ENCODE measurements at regions not wholly inside any gene's neighbourhood (a gene's known extent, or its start where the extent isn't known, plus 50 kb on each side); places are given as distances from the start of the nearest gene placed in this dataset.

DNA sequence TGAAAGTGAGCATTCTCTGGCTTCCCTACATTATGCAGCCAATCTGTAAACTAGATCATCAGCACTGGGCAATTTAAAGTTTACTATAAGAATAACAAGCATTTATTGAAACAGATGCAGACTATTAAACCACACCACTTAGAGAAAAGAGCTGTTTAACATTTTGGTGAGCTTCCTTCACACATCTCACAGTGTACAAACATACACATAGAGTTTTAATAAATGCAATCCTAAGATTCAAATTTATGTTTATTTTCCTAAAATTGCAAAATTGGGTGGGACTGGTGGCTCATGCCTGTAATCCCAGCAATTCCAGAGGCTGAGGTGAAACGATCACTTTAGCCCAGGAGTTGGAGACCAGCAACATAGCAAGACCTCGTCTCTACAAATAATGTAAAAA lies 199.3 kb downstream of the SH3BP4 start:
- no peak overlapping the region for H3K4me3 ChIP-seq
- no peak for ATAC-seq
- H3K27ac ChIP-seq, result no peak overlapping the region
- WGBS, 3 donors, result 88 to 89% (median 89%) methylated on average over 2 of the region's 2 CpGs
- H3K9me3 ChIP-seq, result no peaks in the 10 kb centered on the region
- intact Hi-C loops (cut with DNase I), result no loop called here
- H3K27me3 ChIP-seq (ENCODE audit: insufficient read depth in 3 of 3, low read length in 2 of 3), result peaks cover 0 to 12% (median 1%) of the 10 kb centered on the region in 3 donors
- no peaks in the 10 kb centered on the region for H3K4me1 ChIP-seq
- DNase-seq, result no peak
- H3K36me3 ChIP-seq (ENCODE audit: insufficient read depth in 1 of 2, low read depth in 1 of 2), result no peaks in the 10 kb centered on the region
- no peak for TF ChIP-seq CTCF (IDR thresholded peaks at IDR 0.05)

- Histone ChIP-seq H3K27ac (no peak overlapping the region), H3K36me3 (ENCODE audit: insufficient read depth in 1 of 2, low read depth in 1 of 2) (no peaks in the 10 kb centered on the region), H3K4me1 (no peaks in the 10 kb centered on the region), H3K27me3 (ENCODE audit: insufficient read depth in 3 of 3, low read length in 2 of 3) (peaks cover 0 to 12% (median 1%) of the 10 kb centered on the region in 3 donors), H3K9me3 (no peaks in the 10 kb centered on the region), H3K4me3 (no peak overlapping the region)
- TF ChIP-seq CTCF (IDR thresholded peaks at IDR 0.05), result no peak
- intact Hi-C loops (cut with DNase I), result no loop called here
- DNase-seq (no peak), ATAC-seq (no peak)
- 87 to 93% (median 89%) methylated on average over 5 of the region's 5 CpGs for WGBS, 3 donors
These were observed 203.3 kb downstream of the SH3BP4 start for GRCh38 chr2:235155163-235155562.

- Histone ChIP-seq H3K9me3 (no peaks in the 10 kb centered on the region), H3K4me1 (no peaks in the 10 kb centered on the region), H3K36me3 (ENCODE audit: insufficient read depth in 1 of 2, low read depth in 1 of 2) (no peaks in the 10 kb centered on the region), H3K27me3 (ENCODE audit: insufficient read depth in 3 of 3, low read length in 2 of 3) (peaks cover 0 to 12% (median 1%) of the 10 kb centered on the region in 3 donors), H3K4me3 (no peak overlapping the region), H3K27ac (no peak overlapping the region)
- intact Hi-C loops (cut with DNase I), result no loop called here
- no peak for TF ChIP-seq CTCF (IDR thresholded peaks at IDR 0.05)
- ATAC-seq (no peak), DNase-seq (no peak)
- WGBS, 3 donors, result 89 to 98% (median 91%) methylated on average over 5 of the region's 5 CpGs
These were observed 204.2 kb downstream of the SH3BP4 start for GRCh38 chr2:235156055-235156454.

DNA sequence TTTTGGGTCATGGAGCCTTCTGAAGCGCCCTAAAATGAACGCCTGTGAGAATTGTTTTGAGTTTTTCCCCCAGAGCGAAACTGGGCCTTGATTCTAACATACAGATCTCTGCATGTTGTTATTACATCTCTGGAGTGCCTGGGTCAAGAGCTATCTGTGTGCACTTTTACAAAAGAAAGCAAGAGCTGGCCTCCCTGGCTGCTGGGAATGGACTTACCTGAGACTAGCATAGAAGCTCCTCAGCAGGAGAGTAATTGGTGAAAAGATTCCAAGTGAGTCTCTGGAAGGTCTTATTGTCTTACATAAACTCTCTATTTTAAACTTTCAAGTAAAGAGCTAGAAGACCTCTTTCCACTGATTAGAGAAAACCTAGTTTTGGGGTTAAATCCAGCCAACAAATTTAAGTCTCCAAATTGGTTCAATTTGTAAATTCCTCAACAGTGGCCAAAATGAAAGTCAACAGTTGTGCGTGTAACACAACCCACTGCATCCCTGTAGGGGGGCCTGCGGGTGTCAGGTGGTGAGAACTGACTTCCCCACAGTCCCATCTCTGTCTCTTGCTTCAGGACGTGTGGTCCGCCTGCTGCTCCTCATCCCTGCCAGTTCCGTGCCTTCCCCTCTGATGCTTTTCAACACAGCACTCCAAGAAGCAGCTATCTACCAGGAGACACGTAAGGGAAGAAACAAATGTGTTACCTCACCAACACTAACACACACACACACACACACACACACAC lies 206.1 kb downstream of the SH3BP4 start:
- intact Hi-C loops (cut with DNase I), result no loop called here
- Histone ChIP-seq H3K9me3 (no peaks in the 10 kb centered on the region), H3K36me3 (ENCODE audit: insufficient read depth in 1 of 2, low read depth in 1 of 2) (no peaks in the 10 kb centered on the region), H3K27me3 (ENCODE audit: insufficient read depth in 3 of 3, low read length in 2 of 3) (peaks cover 0 to 8% (median 1%) of the 10 kb centered on the region in 3 donors), H3K4me1 (no peaks in the 10 kb centered on the region), H3K4me3 (no peak overlapping the region), H3K27ac (no peak overlapping the region)
- TF ChIP-seq CTCF (IDR thresholded peaks at IDR 0.05), result no peak
- ATAC-seq, result no peak
- 85 to 88% (median 87%) methylated on average over 9 of the region's 9 CpGs for WGBS, 3 donors
- no peak for DNase-seq
